OCI-M2 (cell line): ENCODE measurements at regions not wholly inside any gene's neighbourhood (a gene's known extent, or its start where the extent isn't known, plus 50 kb on each side); places are given as distances from the start of the nearest gene placed in this dataset.

Experiments
- DNase-seq: peaks from one replicate; lab custom pipeline; 2025; ENCODE audit not compliant: unreplicated experiment; lab: John Stamatoyannopoulos, UW

- DNase-seq: no peak
Measured at GRCh38 chr5:66306105-66306843, 162.2 kb downstream of the SREK1 start.

DNA sequence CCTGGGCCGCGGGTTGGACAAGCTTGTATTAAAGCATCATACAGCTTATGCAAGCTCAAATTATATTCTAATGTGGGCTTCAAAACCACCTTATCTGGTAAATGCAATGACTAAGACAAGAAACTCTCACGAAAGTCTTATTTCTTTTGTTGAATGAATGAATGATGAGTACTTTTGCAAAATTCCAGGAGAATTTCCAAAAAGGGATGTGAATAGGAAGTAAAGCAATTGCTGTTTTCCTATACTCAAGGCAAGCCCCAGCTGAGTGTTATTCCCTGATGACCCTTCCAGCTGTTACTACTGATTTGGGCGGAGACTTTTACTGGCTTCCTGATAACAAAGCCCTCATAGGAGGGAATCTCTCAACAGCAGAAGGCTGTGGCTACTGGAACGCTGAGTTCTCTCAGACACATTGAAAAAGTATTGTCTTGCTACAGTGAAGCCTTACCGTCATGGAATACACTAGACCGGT lies 162.8 kb downstream of the SREK1 start:
- peak; percentile 35 for DNase-seq

DNA sequence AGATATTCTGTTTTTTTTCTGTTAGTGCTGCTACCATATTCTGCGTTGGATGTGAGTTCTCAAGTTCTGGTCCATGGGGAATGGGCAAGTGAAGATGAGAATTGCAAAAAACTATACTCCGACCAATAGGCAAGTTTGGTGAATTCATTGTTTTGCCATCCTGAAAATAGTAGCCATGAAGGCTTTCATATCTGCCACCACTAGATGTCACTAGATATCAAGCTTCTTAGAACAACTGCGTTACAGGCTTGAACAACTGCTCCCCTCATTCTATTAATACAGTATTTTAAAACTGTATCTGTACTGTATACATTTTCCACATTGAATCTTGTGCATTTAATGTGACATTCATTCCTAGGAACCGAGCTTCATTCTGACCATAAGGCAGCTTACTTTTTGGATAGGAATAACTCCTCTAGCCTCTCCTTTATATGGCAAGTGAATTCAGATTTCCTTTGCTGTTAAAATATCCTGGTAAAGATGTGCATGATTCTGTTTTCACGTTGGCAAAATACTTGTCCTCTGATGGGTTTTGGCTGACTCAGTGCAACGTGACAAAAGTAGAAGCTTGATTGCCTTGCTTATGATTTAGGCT lies 163.6 kb downstream of the SREK1 start:
- DNase-seq: no peak

DNA sequence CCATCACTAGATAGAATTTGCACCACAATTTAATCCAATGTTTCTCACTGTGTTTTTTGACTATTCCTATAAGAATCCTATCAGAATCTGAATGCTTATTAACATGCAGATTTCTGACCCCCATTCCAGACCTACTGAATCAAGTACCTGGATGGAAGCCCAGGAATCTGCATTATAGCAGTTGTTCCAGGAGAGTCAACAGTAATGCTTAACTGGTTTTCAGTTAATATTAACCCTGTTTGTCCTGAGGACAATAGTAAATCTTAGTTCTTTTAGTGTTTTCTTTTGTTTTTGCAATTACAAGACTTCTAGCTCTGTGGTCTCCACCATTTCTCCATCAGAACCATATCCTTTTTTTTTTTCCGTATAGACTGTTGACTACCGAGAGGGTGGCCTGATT lies 168.2 kb downstream of the SREK1 start:
- DNase-seq: no peak

DNA sequence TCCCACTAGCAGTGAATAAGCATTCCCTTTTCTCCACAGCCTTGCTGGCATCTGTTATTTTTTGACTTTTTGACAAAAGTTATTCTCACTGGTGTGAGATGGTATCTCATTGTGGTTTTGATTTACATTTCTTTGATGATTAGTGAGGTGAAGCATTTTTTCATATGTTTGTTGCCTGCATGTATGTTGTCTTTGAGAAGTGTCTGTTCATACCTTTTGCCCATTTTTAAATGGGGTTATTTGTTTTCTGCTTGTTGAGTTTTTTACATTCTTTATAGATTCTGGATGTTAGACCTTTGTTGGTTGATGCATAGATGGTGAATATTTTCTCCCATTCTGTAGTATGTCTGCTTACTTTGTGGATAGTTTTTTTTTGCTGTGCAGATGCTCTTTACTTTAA lies 171.7 kb downstream of the SREK1 start:
- no peak for DNase-seq

GRCh38 chr5:66322786-66323528 lies 178.9 kb downstream of the SREK1 start:
- DNase-seq: no peak

DNA sequence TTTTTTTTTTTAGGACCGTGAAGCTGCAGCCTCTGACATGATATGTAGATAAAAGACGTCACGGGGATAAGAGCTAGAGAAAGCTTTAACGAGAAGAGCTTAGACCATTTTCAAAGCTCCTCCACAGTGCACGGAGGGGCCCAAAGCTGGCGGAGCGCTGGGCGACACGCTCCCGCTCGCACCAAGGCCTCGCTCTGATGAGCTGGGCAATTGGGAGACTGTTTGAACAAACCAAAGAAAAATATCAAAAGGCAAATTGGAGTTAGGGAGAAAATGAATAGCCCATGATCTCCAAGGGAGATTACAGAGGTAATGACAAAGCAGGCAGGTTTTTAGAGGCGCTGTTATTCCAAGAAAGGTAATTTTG lies 179.4 kb downstream of the SREK1 start:
- DNase-seq: no peak

GRCh38 chr5:66324357-66324756 lies 180.3 kb downstream of the SREK1 start:
- DNase-seq: no peak

GRCh38 chr5:66326276-66326675 lies 182.2 kb downstream of the SREK1 start:
- DNase-seq: no peak

GRCh38 chr5:66327008-66327407 lies 182.9 kb downstream of the SREK1 start:
- DNase-seq: no peak

GRCh38 chr5:66329078-66329477 lies 185.0 kb downstream of the SREK1 start:
- DNase-seq: no peak

DNA sequence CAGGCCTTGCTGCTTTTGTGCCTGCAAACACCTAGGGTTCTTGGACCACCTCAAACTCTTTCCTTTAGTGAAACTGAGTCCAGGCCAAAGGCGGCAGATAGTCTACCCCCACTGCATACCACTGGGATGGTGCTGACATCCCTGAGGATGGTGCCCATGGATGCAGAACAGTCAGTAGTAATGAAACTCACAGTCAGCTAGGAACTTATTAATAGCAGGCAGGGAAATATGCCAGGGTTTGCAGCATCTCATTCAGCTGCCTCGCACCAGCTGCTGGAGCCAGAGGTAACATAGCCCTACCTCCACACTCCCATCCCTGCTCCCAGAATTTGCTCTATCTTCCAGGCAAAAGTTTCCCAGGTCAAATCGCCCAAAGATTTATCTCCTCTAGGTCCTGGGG lies 189.1 kb downstream of the SREK1 start:
- DNase-seq: no peak

DNA sequence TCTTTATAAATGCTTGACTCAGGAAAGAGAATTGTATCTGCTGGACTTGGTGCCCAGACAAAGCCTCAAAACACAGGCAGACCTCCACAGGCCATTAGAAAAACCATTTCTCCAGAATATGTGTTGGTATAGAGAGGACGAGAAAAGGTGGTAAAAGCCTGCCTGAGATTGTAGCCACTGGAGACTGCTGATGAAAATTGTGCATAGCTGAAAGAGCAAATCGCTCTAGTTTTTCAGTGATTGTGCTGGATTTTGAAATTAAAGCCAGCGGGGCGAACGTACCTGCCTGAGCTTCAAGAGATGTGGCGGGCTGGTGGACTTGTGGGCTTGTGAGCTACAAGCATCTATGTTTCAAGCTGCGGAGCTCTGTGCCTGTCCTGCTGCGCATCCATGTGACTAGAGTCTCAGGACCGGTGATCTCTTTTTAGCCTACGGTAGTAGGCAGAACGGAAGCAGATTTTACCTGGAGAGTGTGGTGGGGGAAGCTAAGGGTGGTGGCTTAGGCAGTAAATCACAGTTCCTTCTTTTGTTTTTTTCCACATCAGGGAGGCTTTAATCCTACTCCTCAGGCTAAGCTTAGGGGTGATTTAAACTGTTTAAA lies 193.6 kb downstream of the SREK1 start:
- DNase-seq: no peak

- no peak for DNase-seq
Measured at GRCh38 chr5:66338828-66339227, 194.7 kb downstream of the SREK1 start.

DNA sequence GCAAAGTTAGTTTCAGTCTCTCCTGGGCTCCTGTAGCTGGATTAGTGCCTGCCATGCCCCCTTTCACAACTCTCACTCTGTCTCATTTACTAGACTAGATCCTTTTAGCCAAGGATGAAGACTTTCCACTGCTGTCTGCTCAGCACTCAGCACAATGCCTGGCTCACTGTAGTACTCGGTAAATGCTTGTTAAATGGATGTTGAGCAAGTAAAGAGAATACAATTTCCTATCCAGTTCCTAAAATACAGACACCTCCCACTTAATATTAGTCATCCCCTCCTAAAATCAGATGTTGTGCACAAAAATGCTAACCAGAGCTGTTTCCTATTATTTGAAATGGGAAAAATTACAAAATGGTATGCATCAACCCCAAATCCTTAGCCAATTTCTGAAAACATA lies 195.8 kb downstream of the SREK1 start:
- no peak for DNase-seq

GRCh38 chr5:66340786-66341185 lies 196.7 kb downstream of the SREK1 start:
- DNase-seq: no peak

DNA sequence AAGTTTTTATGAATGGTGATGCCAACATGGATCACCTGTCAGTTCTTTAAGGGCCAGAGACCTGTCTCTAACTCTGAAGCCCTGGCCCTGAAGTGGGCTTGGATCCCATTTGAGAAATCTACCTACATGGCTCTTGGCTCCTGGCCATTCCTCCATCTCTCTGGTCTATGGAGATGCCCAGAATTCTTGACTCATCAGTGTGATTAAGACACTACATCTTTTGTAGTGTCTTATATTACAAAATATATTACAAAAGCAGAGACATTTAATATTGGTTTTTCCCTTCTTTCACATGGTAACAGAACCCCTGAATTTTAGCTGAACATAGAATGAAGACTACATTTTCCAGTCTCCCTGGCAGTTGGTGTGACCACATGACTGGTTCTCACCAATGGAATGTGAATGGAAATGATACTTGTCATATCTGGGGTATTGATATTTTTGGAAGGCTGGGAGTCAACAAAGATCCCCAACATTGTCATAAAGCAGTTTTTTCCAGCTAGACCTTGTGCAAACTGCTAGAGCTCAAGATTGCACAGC lies 198.3 kb downstream of the SREK1 start:
- no peak for DNase-seq

GRCh38 chr5:66343370-66344071 lies 199.4 kb downstream of the SREK1 start:
- no peak for DNase-seq

GRCh38 chr5:66344544-66344943 lies 200.4 kb downstream of the SREK1 start:
- no peak for DNase-seq

- DNase-seq: no peak
Measured at GRCh38 chr5:66345281-66345680, 201.2 kb downstream of the SREK1 start.

GRCh38 chr5:66346869-66347268 lies 202.8 kb downstream of the SREK1 start:
- no peak for DNase-seq
